ENCODE measurements at regions not wholly inside any gene's neighbourhood (a gene's known extent, or its start where the extent isn't known, plus 50 kb on each side); places are given as distances from the start of the nearest gene placed in this dataset.

- DNase-seq, result no peak
These were observed 1156.9 kb upstream of the MAP3K7 start for GRCh38 chr6:91743756-91744155.

- DNase-seq, result no peak
These were observed 1145.1 kb upstream of the MAP3K7 start for GRCh38 chr6:91731939-91732338.

GRCh38 chr6:91730710-91731109 is 1143.8 kb upstream of the MAP3K7 start:
- no peak for DNase-seq

GRCh38 chr6:91720324-91720723 is 1133.5 kb upstream of the MAP3K7 start:
- no peak for DNase-seq

- DNase-seq, result no peak
These were observed 1132.5 kb upstream of the MAP3K7 start for GRCh38 chr6:91719414-91719813.

GRCh38 chr6:91718198-91718597 is 1131.3 kb upstream of the MAP3K7 start:
- no peak for DNase-seq

- no peak for DNase-seq
These were observed 1130.2 kb upstream of the MAP3K7 start for GRCh38 chr6:91717094-91717493.

- no peak for DNase-seq
These were observed 1129.5 kb upstream of the MAP3K7 start for GRCh38 chr6:91716361-91716760.

GRCh38 chr6:91715171-91715805 is 1128.4 kb upstream of the MAP3K7 start:
- no peak for DNase-seq

- DNase-seq, result no peak
These were observed 1127.0 kb upstream of the MAP3K7 start for GRCh38 chr6:91713911-91714310.

- no peak for DNase-seq
These were observed 1124.6 kb upstream of the MAP3K7 start for GRCh38 chr6:91711518-91711917.

GRCh38 chr6:91710342-91710741 is 1123.5 kb upstream of the MAP3K7 start:
- DNase-seq, result no peak

- DNase-seq, result no peak
These were observed 1121.7 kb upstream of the MAP3K7 start for GRCh38 chr6:91708534-91708933.

- no peak for DNase-seq
These were observed 1118.8 kb upstream of the MAP3K7 start for GRCh38 chr6:91705646-91706045.

- no peak for DNase-seq
These were observed 1117.7 kb upstream of the MAP3K7 start for GRCh38 chr6:91704531-91704930.

GRCh38 chr6:91697010-91697695 is 1110.3 kb upstream of the MAP3K7 start:
- DNase-seq, result no peak

GRCh38 chr6:91695221-91695620 is 1108.3 kb upstream of the MAP3K7 start:
- DNase-seq, result no peak

- DNase-seq, result no peak
These were observed 1107.3 kb upstream of the MAP3K7 start for GRCh38 chr6:91694016-91694654.

GRCh38 chr6:91691449-91691848 is 1104.6 kb upstream of the MAP3K7 start:
- no peak for DNase-seq

GRCh38 chr6:91683240-91683639 is 1096.4 kb upstream of the MAP3K7 start:
- no peak for DNase-seq

GRCh38 chr6:91681296-91681695 is 1094.4 kb upstream of the MAP3K7 start:
- no peak for DNase-seq

GRCh38 chr6:91678679-91679446 is 1092.0 kb upstream of the MAP3K7 start:
- no peak for DNase-seq

- no peak for DNase-seq
These were observed 1085.3 kb upstream of the MAP3K7 start for GRCh38 chr6:91672201-91672600.

GRCh38 chr6:91669871-91670268 is 1083.0 kb upstream of the MAP3K7 start:
- no peak for DNase-seq

All from NCI-H446 treated with DMSO at 0.1 percent for 48 hours (cell line).